Liver (tissue), 8 donors: ENCODE measurements at regions not wholly inside any gene's neighbourhood (a gene's known extent, or its start where the extent isn't known, plus 50 kb on each side); places are given as distances from the start of the nearest gene placed in this dataset.

Experiments used
- DNase-seq: peaks from one replicate; pipeline ENCODE4 v3.0.0-alpha.2; 2017; ENCODE audit warnings: low spot score
- H3K27ac ChIP-seq, 2 donors: one replicate each; pipeline ENCODE4 v1.7.0; 2013; ENCODE audit warnings: inconsistent platforms in 2 of 2, low read length in 2 of 2, control low read depth in 1 of 2, low read depth in 1 of 2, mild to moderate bottlenecking in 1 of 2
- H3K27me3 ChIP-seq, 4 donors: one replicate each; pipeline versions ENCODE4 v1.6.1 to v1.7.0; 2013; ENCODE audit warnings: low read length in 3 of 4, inconsistent platforms in 1 of 4, mild to moderate bottlenecking in 1 of 4, moderate library complexity in 1 of 4; ENCODE audit not compliant: control insufficient read depth in 4 of 4, insufficient read depth in 4 of 4
- H3K36me3 ChIP-seq, 4 donors: one replicate each; pipeline versions ENCODE4 v1.6.1 to v1.7.0; 2013; ENCODE audit warnings: low read length in 3 of 4, mild to moderate bottlenecking in 3 of 4, low read depth in 1 of 4, moderate library complexity in 1 of 4; ENCODE audit not compliant: control insufficient read depth in 4 of 4, insufficient read depth in 3 of 4
- H3K4me1 ChIP-seq, 4 donors: one replicate each; pipeline versions ENCODE4 v1.6.1 to v1.7.0; 2013; ENCODE audit warnings: low read length in 3 of 4, mild to moderate bottlenecking in 3 of 4, moderate library complexity in 1 of 4; ENCODE audit not compliant: control insufficient read depth in 4 of 4, insufficient read depth in 4 of 4
- H3K4me3 ChIP-seq, 3 donors: one replicate each; pipeline versions ENCODE4 v1.6.1 to v1.7.0; 2013; ENCODE audit warnings: low read length in 3 of 3, control low read depth in 1 of 3, low read depth in 1 of 3, mild to moderate bottlenecking in 1 of 3
- H3K9ac ChIP-seq, 2 donors: one replicate each; pipeline ENCODE4 v1.7.0; 2013; ENCODE audit warnings: low read length in 2 of 2, mild to moderate bottlenecking in 2 of 2, moderate library complexity in 2 of 2, control low read depth in 1 of 2, low read depth in 1 of 2
- H3K9me3 ChIP-seq, 4 donors: one replicate each; pipeline versions ENCODE4 v1.6.1 to v1.7.0; 2013; ENCODE audit warnings: low read length in 3 of 4; ENCODE audit not compliant: control insufficient read depth in 4 of 4
- EGR1 ChIP-seq, 2 donors: IDR thresholded peaks; 2 replicates each; pipeline ENCODE4 v1.6.1; 2016 to 2018; ENCODE audit warnings: antibody characterized with exemption in 2 of 2, low read depth in 2 of 2
- FOXA1 ChIP-seq: IDR thresholded peaks from 2 replicates; pipeline ENCODE4 v1.6.1; 2016; ENCODE audit warnings: antibody characterized with exemption
- FOXA2 ChIP-seq: IDR thresholded peaks from 2 replicates; pipeline ENCODE4 v1.6.1; 2016; ENCODE audit warnings: antibody characterized with exemption
- GABPA ChIP-seq, 2 donors: IDR thresholded peaks in 1 of 2; conservative IDR thresholded peaks in 1 of 2; 2 replicates each; pipeline ENCODE4 v1.6.1; 2016; ENCODE audit warnings: antibody characterized with exemption in 2 of 2, mild to moderate bottlenecking in 1 of 2, moderate library complexity in 1 of 2
- SP1 ChIP-seq: IDR thresholded peaks from 2 replicates; pipeline ENCODE4 v1.6.1; 2018; ENCODE audit warnings: antibody characterized with exemption, mild to moderate bottlenecking
- WGBS: extraction: QIAGEN DNeasy Blood & Tissue Kit; methylation state at CpG from one replicate; pipeline ENCODE4 v1.1.7; 2013; 5-methylcytosine and 5-hydroxymethylcytosine counted together
- TF ChIP-seq, protein P1 (sequence below): IDR thresholded peaks from 2 replicates; pipeline ENCODE4 v1.6.1; 2016; ENCODE audit warnings: antibody characterized with exemption, mild to moderate bottlenecking
- TF ChIP-seq, protein P2 (sequence below): fragments of 150-350 bp; IDR thresholded peaks from 2 replicates; pipeline ENCODE4 v1.5.1; 2017; ENCODE audit warnings: improper control_type of control experiment, low read depth, low read length; ENCODE audit not compliant: missing input control
- TF ChIP-seq, protein P3 (sequence below): IDR thresholded peaks from 2 replicates; pipeline ENCODE4 v1.6.1; 2016; ENCODE audit warnings: antibody characterized with exemption
- TF ChIP-seq, protein P4 (sequence below): IDR thresholded peaks from 2 replicates; pipeline ENCODE4 v1.6.1; 2016; ENCODE audit warnings: antibody characterized with exemption
- donor health status: healthy.
- donor health status: healthy.
- donor health status: healthy.
- donor health status: healthy.
- donor health status: healthy.

DNA sequence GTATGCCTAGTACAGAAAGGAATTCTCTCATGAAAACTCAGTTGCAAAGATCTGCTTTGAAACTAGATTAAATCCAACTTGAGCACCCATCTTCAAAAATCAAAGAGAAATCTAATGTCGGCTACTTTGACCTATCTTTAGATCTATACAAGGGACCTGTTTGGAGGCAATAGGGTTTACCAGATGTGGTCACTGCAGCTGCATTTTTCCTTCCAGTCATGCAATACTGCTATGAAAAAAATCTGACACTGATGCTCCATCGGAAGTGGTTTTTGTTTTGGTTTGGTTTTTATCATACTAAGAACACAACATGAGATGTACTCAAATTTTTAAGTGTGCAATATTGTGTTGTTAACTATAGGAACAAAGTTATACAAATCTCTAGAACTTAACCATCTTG is 169.5 kb downstream of the BCHE start:
- Histone ChIP-seq H3K4me1 (no peaks in the 10 kb centered on the region), H3K4me3 (no peak overlapping the region), H3K27ac (no peak overlapping the region), H3K27me3 (no peaks in the 10 kb centered on the region), H3K9me3 (no peaks in the 10 kb centered on the region), H3K36me3 (no peaks in the 10 kb centered on the region), H3K9ac (no peak overlapping the region)
- WGBS = 94% methylated on average over 2 of the region's 2 CpGs
- no peak for DNase-seq
- TF ChIP-seq, protein P1, sequence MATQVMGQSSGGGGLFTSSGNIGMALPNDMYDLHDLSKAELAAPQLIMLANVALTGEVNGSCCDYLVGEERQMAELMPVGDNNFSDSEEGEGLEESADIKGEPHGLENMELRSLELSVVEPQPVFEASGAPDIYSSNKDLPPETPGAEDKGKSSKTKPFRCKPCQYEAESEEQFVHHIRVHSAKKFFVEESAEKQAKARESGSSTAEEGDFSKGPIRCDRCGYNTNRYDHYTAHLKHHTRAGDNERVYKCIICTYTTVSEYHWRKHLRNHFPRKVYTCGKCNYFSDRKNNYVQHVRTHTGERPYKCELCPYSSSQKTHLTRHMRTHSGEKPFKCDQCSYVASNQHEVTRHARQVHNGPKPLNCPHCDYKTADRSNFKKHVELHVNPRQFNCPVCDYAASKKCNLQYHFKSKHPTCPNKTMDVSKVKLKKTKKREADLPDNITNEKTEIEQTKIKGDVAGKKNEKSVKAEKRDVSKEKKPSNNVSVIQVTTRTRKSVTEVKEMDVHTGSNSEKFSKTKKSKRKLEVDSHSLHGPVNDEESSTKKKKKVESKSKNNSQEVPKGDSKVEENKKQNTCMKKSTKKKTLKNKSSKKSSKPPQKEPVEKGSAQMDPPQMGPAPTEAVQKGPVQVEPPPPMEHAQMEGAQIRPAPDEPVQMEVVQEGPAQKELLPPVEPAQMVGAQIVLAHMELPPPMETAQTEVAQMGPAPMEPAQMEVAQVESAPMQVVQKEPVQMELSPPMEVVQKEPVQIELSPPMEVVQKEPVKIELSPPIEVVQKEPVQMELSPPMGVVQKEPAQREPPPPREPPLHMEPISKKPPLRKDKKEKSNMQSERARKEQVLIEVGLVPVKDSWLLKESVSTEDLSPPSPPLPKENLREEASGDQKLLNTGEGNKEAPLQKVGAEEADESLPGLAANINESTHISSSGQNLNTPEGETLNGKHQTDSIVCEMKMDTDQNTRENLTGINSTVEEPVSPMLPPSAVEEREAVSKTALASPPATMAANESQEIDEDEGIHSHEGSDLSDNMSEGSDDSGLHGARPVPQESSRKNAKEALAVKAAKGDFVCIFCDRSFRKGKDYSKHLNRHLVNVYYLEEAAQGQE = no peak
- TF ChIP-seq, protein P2, sequence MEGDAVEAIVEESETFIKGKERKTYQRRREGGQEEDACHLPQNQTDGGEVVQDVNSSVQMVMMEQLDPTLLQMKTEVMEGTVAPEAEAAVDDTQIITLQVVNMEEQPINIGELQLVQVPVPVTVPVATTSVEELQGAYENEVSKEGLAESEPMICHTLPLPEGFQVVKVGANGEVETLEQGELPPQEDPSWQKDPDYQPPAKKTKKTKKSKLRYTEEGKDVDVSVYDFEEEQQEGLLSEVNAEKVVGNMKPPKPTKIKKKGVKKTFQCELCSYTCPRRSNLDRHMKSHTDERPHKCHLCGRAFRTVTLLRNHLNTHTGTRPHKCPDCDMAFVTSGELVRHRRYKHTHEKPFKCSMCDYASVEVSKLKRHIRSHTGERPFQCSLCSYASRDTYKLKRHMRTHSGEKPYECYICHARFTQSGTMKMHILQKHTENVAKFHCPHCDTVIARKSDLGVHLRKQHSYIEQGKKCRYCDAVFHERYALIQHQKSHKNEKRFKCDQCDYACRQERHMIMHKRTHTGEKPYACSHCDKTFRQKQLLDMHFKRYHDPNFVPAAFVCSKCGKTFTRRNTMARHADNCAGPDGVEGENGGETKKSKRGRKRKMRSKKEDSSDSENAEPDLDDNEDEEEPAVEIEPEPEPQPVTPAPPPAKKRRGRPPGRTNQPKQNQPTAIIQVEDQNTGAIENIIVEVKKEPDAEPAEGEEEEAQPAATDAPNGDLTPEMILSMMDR = no peak

DNA sequence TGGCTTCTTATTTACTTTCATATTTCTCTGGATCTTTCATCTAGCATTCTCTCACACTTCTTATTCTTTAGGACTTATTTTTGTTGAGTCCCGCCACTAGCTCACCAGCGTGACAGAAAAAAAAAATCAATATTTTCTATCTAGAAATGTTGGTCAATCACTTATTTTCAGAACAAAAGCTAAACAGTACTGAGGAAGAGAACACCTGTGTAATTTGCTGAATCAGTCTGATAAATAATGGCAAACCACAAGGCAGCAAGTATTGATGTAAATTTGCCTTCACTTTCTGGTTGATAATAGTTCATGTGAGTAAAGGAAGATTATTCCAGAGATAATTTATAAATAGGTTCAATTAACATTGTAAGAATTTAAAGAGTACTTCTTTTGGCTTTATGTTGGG is 179.2 kb downstream of the BCHE start:
- Histone ChIP-seq H3K27me3 (no peaks in the 10 kb centered on the region), H3K9me3 (no peaks in the 10 kb centered on the region), H3K4me1 (no peaks in the 10 kb centered on the region), H3K4me3 (no peak overlapping the region), H3K9ac (no peak overlapping the region), H3K27ac (no peak overlapping the region), H3K36me3 (no peaks in the 10 kb centered on the region)
- no peak for TF ChIP-seq GABPA (IDR thresholded peaks at IDR 0.05 in 1 of 2, conservative IDR thresholded peaks at IDR 0.05 in 1 of 2)
- TF ChIP-seq, protein P3, sequence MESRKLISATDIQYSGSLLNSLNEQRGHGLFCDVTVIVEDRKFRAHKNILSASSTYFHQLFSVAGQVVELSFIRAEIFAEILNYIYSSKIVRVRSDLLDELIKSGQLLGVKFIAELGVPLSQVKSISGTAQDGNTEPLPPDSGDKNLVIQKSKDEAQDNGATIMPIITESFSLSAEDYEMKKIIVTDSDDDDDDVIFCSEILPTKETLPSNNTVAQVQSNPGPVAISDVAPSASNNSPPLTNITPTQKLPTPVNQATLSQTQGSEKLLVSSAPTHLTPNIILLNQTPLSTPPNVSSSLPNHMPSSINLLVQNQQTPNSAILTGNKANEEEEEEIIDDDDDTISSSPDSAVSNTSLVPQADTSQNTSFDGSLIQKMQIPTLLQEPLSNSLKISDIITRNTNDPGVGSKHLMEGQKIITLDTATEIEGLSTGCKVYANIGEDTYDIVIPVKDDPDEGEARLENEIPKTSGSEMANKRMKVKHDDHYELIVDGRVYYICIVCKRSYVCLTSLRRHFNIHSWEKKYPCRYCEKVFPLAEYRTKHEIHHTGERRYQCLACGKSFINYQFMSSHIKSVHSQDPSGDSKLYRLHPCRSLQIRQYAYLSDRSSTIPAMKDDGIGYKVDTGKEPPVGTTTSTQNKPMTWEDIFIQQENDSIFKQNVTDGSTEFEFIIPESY = no peak
- TF ChIP-seq, protein P1 = no peak
- TF ChIP-seq FOXA2 = no peak
- TF ChIP-seq EGR1 (IDR thresholded peaks at IDR 0.05; ENCODE audit: low read depth in 2 of 2) = no peak
- TF ChIP-seq SP1 = no peak
- TF ChIP-seq, protein P4, sequence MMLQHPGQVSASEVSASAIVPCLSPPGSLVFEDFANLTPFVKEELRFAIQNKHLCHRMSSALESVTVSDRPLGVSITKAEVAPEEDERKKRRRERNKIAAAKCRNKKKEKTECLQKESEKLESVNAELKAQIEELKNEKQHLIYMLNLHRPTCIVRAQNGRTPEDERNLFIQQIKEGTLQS = no peak
- no peak for TF ChIP-seq FOXA1
- 47% methylated on average over 2 of the region's 2 CpGs for WGBS
- no peak for DNase-seq
